ENCODE measurements at regions not wholly inside any gene's neighbourhood (a gene's known extent, or its start where the extent isn't known, plus 50 kb on each side); places are given as distances from the start of the nearest gene placed in this dataset.

GRCh38 chr5:162487528-162488525 lies 420.3 kb downstream of the GABRG2 start:
- Mint-ChIP-seq H3K27ac (ENCODE audit: unreplicated experiment) (no peak overlapping the region), H3K9me3 (ENCODE audit: low read depth, unreplicated experiment) (peaks cover 15% of the 10 kb centered on the region), H3K4me1 (ENCODE audit: low read depth, unreplicated experiment) (no peaks in the 10 kb centered on the region), H3K27me3 (ENCODE audit: unreplicated experiment) (no peaks in the 10 kb centered on the region), H3K4me3 (ENCODE audit: low read depth, unreplicated experiment) (no peak overlapping the region), H3K36me3 (ENCODE audit: insufficient read depth, unreplicated experiment) (no peaks in the 10 kb centered on the region)
- no peak for DNase-seq
- no peak for TF ChIP-seq CTCF (IDR thresholded peaks at IDR 0.05; ENCODE audit: unreplicated experiment)
- no TSS peak for BruUV-seq (replicated peaks)
- intact Hi-C loops (cut with micrococcal nuclease; ENCODE audit: unreplicated experiment), result no loop called here
- CTCF ChIA-PET, result no interaction called here

- Mint-ChIP-seq H3K27me3 (ENCODE audit: unreplicated experiment) (no peaks in the 10 kb centered on the region), H3K27ac (ENCODE audit: unreplicated experiment) (no peak overlapping the region), H3K4me1 (ENCODE audit: low read depth, unreplicated experiment) (no peaks in the 10 kb centered on the region), H3K36me3 (ENCODE audit: insufficient read depth, unreplicated experiment) (no peaks in the 10 kb centered on the region), H3K9me3 (ENCODE audit: low read depth, unreplicated experiment) (peaks cover 11% of the 10 kb centered on the region), H3K4me3 (ENCODE audit: low read depth, unreplicated experiment) (no peak overlapping the region)
- no TSS peak for BruUV-seq (replicated peaks)
- no peak for TF ChIP-seq CTCF (IDR thresholded peaks at IDR 0.05; ENCODE audit: unreplicated experiment)
- intact Hi-C loops (cut with micrococcal nuclease; ENCODE audit: unreplicated experiment), result no loop called here
- CTCF ChIA-PET, result no interaction called here
- no peak for DNase-seq
Observed at GRCh38 chr5:162496100-162496808, 428.7 kb downstream of the GABRG2 start.

DNA sequence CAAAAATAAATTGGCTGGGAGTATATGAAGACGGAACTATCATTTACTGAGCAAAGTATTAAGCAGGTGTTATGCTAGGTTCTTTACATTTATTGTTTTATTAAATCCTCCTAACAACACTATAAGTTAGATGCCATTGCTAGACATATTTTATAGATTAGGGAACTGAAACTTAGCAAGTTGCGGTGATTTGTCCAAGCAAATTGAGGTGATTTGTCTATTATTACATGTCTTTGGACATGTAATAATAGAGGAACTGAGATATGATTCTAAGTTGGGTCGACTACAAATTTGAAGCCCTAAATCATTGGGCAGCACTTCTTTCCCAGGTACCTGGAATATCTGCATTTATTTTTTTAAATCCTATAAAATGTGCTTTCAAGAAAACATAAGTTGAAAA lies 429.9 kb downstream of the GABRG2 start:
- CTCF ChIA-PET, result no interaction called here
- no peak for DNase-seq
- no peaks in the 10 kb centered on the region for H3K4me1 Mint-ChIP-seq (ENCODE audit: low read depth, unreplicated experiment)
- TF ChIP-seq CTCF (IDR thresholded peaks at IDR 0.05; ENCODE audit: unreplicated experiment), result no peak
- BruUV-seq (replicated peaks), result no TSS peak
- H3K4me3 Mint-ChIP-seq (ENCODE audit: low read depth, unreplicated experiment), result no peak overlapping the region
- intact Hi-C loops (cut with micrococcal nuclease; ENCODE audit: unreplicated experiment), result no loop called here
- peaks cover 13% of the 10 kb centered on the region for H3K9me3 Mint-ChIP-seq (ENCODE audit: low read depth, unreplicated experiment)
- H3K27ac Mint-ChIP-seq (ENCODE audit: unreplicated experiment), result no peak overlapping the region
- no peaks in the 10 kb centered on the region for H3K36me3 Mint-ChIP-seq (ENCODE audit: insufficient read depth, unreplicated experiment)
- no peaks in the 10 kb centered on the region for H3K27me3 Mint-ChIP-seq (ENCODE audit: unreplicated experiment)

GRCh38 chr5:162502780-162503179 lies 435.2 kb downstream of the GABRG2 start:
- CTCF ChIA-PET, result no interaction called here
- no peak for DNase-seq
- H3K4me3 Mint-ChIP-seq (ENCODE audit: low read depth, unreplicated experiment), result no peak overlapping the region
- intact Hi-C loops (cut with micrococcal nuclease; ENCODE audit: unreplicated experiment), result no loop called here
- peaks cover 13% of the 10 kb centered on the region for H3K9me3 Mint-ChIP-seq (ENCODE audit: low read depth, unreplicated experiment)
- H3K27ac Mint-ChIP-seq (ENCODE audit: unreplicated experiment), result no peak overlapping the region
- H3K36me3 Mint-ChIP-seq (ENCODE audit: insufficient read depth, unreplicated experiment), result no peaks in the 10 kb centered on the region
- no peak for TF ChIP-seq CTCF (IDR thresholded peaks at IDR 0.05; ENCODE audit: unreplicated experiment)
- H3K27me3 Mint-ChIP-seq (ENCODE audit: unreplicated experiment), result no peaks in the 10 kb centered on the region
- BruUV-seq (replicated peaks), result no TSS peak
- no peaks in the 10 kb centered on the region for H3K4me1 Mint-ChIP-seq (ENCODE audit: low read depth, unreplicated experiment)

All from Calu3 (cell line).